ENCODE measurements at regions not wholly inside any gene's neighbourhood (a gene's known extent, or its start where the extent isn't known, plus 50 kb on each side); places are given as distances from the start of the nearest gene placed in this dataset.

DNA sequence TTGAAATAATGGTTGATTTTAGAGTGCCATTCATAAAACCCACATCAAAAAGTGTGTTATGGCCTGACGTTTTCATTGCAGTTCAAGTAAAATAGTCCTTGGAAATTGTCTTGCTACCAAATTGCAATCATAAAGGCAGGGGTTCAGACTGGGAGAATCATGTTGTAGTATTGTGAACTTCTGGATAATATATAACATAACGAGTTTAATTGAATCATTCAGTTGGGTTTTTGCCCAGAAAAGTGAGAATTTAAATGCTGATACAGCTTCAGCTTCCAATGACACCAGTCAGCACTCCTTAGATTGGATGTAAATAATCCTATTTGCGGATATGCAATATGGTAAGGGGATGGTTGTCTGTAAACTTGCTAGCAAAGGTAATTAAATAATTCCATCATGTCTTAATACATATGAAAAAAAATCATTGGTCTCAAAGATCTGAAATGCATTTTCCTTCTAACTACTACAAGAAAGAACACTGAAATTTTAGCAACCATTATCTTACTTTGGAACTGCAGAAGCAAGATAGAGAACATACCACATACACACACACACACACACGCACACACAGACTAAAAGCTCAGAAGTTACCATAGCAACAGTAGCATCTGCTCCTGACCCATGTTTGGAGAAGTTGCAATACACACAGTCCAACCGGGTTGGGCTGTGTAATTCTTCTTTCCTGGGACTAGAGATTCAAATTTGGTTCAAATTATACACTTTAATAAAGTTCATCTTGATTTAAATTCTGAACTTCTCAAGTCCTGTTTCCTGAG, 686.2 kb upstream of the NR2F2 start:
- DNase-seq, result no peak

DNA sequence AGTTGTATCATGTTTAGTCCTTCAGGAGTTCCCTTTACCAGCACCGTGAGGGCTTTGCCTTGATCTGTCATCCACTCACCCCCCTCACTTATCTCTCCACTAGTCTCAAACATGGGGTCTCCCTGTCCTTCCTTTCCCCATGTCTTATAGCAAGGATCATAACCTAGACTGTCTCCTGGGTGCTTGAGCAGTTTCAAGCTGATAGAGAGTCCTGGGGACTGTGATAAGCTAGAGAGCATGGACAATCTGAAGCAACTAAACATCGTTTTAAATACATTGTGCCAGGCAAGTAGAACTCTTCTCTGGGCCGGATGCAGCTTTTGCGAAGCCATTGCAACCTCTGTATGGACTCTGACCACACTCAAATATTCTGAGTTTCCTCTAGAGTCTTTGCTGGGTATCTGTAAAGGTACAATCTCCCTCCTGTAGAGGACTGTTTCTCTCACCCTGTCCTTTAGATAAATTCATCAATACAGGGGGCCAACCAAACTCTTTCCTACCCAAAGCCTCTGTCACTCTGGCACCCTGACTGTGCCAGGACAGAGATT, 684.6 kb upstream of the NR2F2 start:
- DNase-seq, result no peak

DNA sequence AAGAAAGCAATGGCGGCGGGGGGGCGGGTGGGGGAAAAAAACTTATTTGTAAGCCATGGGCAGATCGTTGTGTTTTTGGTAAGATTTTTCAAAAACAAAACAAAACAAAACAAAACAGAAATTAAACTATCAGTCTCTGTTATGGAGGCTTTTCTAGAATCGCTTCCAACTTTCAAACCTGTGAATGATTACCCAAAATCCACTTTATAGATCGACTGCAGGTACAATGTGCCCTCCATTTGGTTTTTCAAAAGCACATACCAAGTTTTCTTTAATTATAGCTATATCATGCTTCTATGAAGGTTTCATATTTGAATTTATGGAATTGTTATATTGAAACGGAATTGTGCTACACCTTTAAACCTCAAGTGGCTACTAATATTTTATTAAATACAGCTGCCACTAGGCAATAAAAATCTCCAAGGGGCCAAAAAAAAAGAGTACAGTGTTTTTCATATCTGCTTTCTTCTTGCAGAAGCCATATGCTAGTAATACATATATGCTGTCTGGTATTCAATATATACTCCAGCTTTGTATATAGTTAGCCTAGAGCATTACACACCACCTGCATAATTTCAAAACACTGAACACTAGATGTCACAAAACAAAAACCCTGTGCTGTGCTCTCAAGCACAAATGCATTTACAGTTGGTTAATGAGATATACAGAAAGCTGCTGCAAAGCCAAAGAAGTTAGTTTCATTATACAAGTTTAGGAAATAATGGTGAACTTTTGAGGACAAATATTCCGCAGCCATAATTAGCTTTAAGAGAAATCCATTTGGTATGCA, 683.8 kb upstream of the NR2F2 start:
- DNase-seq, result no peak

DNA sequence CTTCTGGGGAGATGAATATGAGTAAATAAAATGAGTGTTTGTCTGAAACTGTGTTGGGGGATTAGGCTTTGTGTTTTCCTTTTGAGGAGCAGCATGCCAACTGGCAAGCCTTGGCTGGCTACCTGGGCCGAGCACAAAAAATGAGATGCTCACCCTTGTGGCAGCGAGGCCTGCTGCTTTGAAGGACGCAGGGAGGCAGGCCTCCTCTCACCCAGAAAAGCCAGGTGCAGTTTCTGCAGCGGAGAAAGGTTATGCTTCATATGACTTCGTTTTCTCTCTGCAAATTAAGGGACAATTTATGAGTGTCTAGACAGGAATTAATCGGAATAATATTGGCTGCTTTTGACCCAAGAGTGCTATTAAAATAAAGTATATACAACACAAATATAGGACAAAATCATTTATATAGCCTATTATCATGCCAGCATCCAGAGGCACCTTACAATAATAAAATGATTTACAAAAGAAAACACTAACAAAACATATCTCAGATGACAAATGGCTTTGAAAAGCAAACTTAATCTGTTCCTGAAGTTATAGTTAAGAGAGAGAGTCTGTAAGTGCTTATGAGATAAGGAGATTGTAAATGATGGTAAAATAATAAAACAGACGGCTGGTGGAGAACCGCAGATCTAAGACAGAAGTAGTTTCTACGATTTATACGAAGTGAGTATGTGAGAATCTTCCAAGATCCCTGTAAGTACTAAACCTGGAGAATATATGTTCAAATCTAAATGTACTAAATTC, 682.8 kb upstream of the NR2F2 start:
- DNase-seq, result no peak

DNA sequence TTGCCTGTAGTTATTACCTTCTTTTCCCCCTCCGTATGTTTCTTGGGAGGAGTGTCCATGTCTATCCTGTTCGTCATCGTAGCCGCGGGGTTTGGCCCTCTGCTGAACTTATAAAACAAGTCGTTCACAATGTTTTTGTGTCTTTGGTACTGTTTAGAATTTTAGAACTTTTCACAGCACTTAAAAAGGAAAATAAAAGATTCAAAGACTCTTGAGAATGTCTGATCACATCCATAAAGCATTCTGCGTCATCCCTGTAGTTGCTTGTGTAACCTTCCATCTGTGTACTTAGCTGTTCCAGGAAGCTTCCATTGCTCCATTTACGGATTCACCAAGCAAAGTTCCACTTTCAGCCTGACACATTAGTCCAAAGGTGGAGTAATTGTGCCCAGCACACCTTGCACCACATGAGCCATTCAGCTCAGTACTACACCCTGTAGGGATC, 677.1 kb upstream of the NR2F2 start:
- DNase-seq, result no peak

DNA sequence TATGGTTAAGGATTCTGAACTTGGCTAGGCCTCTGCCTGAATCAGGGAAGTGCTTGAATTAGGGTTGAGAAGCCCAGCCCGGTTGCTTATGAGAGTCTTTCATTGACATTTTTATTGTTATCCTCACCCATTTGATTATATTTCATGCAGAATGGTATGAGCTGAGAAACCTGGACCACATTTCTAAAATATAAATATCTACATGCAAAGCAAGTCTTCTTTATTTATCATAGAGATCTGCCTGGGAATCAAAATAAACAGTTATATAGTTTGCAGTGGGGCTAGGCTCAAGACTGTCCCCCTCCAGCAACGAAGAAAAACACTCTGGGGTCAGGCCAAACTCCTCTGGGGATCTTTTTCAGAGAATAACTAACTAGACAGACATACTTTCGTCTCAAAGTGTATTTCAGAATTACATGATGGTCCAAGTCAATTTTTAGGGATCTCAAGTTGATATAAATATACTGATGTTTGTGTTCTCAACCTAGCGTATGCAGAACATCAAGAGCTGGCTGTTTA, 675.4 kb upstream of the NR2F2 start:
- DNase-seq, result no peak

DNA sequence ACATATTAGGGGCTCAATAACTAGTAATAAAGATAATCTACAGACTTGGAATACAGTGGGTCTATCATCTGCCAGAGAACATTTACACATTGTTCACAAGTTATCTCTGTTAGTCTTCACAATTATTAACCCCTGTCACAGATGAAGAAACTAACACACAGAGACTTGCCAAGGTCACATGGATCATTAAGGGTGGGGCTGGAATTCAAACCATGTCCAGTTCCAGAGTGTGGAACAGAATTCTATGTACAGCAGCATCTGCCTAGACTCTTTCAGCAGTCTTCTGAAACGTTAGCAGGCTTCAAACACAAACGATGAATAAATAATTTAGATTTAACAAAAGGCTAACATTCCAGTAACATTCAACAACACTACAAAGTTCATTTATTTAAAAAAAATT, 673.9 kb upstream of the NR2F2 start:
- DNase-seq, result no peak

DNA sequence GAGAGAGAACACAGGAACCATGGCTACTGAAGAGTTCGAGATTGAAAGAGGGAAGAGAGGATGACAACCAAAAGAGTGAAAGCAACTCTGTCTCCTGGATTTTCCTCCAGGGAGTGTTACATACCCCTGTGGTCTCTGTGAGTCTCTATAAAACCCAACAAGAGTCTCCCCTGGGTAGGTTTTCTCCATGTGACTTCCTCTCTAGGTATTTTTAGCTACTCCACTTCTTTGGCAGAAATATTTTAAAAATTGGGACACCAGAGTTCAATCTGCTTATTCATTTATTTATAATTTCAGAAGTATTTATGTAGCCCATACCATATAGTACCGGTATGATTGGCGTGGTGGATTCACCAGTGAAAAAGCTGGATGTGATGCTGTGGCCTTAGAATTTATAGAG, 671.7 kb upstream of the NR2F2 start:
- DNase-seq, result no peak

DNA sequence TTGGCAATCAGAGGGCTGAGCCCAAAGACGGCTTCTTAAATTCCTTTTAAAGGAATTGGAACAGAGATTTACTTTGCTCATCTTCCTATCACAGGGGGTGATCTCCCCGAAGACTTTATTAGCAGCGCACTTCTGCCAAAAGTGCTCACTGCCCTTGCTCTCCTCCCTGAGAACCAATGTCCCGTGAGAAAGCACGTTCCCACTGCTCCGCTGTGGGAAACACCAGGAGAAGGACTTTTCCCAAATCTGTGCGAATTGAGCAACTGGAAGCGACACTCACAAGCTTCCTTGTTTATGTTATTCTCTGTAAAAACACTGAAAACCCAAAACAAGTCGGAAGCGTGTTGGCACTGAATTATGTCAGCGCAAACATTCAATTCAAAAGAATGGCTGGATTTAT, 670.8 kb upstream of the NR2F2 start:
- no peak for DNase-seq

DNA sequence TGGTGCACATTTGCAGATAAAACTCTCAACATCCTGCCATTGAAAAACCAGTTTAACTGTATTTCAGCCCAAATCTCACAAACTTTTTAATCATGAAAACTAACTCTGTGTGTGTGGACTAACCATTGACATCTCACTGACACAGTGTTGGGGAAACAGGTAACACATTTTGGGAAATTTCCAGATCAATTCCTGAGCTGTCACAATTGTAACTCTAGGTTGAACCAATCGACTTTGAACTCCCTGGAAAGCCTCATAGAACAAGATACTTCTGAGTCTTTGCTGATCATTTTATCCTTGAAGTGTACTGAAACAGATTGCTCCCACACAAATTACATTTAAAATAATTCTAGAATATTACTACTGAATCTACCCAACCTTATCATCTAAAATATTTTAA, 667.9 kb upstream of the NR2F2 start:
- DNase-seq, result no peak

DNA sequence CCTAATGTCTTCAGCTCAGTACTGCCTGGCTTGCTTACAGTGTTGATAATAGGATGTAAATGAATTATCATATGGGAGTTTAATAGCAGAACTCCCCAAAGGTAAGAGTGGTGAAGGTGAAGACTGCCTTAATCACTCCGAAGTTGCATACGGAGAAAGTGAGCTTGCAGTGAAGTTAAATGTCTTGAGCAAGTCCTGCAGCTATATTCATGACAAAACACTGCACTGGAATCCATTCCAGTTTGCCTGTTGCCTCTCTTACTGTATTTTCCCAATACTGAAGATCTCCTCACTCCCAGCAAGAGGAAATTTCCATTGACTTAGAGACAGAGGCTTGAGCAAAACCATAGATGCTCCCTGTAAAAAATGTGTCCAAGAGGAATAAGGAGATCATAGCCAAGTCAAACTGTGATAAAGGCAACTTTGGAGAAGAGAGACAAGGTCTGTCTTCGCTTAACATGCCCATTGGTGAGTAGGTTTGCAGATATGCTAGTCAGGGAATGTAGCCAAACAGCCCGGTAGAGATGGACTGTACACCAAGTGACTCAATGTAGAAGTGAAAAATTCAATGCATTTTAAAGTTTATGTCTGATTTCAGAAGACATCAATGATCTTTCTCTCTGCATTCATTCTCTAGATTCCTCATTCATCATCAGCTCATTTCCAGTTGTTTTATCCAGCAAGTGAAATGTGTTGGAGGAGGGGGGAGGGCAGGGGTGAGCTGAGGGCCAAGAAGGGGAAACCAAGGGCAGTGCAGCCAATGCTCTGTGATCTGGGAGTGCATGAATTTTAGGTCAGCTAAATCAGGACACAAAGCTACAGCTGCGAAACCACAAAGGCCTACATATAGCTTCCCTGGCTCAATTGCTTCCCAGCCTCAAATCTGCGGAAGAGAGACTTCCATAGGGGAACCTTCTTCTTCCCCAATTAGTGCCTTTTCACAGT, 667.1 kb upstream of the NR2F2 start:
- no peak for DNase-seq

DNA sequence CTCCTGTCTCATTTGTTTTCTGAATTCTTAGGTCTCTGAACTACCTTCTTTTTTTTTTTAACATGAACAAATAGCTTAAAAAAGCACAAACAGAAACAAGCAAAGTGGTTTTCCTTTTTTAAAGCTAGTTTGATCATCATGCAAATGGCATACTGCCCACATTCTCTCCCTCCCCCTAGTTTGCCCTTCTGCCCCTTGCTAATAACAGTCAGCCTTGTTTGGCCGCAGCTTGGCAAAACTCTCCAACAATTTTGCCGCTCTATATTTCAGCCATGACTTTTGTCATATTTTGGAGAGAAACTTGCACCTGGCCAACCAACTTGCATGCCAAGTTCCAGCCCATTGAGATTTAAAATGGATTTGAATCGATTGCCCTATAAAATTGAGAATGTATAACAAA, 666.0 kb upstream of the NR2F2 start:
- DNase-seq, result no peak

DNA sequence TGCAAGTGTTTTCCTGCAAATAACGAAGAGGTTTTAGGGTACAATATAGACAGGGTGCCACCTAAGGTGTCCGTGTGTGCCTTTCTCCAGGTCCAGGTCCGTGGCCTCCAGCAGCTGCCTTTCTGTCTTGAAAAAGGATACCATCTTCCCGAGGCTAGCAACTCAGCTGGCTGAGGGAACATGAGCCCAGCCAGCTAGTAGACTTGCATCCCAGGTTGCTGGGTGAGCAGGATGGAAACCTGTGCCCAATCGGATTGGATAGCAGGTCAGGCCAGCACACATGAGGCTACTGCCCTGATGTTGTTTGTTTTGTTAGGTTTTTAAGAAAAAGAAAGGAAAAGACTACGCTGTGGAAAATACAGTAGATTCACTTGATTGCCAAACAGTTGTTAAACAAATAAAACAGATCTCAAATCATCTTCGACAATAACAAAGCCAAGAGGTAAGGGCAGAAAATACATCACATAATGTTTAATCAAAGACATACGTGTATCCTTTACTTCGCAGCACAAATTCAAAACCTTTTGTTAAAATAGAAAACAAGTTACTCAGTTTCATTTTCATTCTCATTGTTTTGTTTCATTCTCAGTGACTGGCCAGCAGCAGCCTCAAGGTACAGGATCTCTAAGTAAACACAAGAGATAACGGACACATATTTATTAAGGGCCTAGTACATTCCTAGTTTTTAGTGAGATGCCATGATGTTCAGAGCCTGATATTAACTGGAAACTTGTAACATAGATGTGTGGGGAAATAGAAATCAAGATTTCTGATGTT, 661.2 kb upstream of the NR2F2 start:
- no peak for DNase-seq

DNA sequence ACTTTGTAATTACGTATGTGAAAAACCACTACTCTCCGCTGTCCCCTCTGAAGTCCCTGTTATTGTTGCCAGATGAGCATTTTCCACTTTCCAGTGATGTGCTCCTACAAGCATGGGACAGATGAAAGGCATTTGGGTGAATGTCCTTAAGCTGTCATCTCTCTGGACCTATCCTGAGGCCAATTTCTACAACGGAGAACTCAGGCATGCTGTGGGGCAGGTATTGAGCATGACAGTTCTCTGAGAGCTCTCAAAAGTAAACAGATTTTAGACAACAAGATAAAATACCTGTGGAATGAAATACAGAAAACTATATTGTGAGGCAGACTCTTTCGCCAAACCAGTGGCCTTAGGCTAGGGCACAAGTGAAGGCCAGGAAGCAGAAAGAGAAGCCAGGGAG, 656.5 kb upstream of the NR2F2 start:
- DNase-seq, result no peak

DNA sequence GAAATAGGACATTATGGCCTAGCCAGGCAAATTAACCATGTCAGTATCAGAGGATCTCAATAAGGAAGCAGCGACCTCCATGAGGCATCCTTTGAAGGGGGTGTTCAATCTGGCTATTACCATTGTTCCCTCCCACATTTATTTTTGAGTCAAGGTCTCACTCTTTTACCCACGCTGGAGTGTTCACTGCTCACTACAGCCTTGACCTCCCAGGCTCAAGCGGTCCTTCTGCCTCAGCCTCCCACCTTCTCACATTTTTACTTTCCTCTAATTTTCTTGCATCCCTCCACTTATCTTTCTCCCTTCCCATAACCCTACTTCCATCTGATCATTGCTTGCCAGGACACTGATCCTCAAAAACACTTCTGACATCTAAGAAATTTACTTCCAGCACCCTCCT, 654.0 kb upstream of the NR2F2 start:
- DNase-seq, result no peak

DNA sequence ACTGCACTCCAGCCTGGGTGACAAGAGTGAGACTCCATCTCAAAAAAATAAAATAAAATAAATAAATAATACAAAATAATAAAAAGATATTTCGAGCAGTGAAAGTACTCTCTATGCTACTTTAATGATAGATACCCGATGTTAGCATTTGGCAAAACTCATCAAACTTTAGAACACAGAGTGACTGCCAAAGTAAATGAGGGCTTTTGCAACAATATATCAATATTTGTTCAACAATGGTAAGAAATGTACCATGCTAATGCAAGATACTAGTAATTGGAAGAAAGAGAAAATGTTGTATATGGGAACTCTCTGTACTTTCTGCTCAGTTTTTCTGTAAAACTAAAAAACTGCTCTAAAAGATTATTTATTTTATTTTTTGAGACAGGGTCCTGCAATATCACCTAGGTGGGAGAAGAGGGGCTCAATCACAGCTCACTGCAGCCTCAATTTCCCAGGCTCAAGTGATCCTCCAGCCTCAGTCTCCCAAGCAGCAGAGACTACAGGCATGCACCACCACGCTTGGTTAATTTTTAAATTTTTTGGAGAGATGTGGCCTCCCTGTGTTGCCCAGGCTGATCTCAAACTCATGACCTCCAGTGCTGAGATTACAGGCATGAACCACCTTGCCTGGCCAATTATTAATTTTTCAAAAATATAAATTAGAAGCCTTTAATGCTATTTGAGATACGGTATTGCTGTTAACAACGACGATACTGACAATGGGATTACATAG, 650.5 kb upstream of the NR2F2 start:
- DNase-seq, result no peak

DNA sequence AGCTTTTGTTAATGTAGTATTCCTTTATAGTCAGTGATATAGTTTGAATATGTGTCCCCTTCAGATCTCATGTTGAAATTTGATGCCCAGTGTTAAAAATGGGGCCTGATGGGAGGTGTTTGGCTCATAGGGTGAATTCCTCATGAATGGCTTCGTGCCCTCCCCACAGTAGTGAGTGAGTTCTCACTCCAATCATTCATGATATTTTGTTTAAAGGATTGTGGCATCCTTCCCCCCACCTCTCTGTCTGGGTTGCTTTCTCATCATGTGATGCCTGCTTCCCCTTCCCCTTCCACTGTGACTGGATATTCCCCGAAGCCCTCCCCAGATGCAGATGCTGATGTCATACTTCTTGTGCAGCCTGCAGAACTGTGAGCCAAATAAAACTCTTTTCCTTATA, 649.8 kb upstream of the NR2F2 start:
- no peak for DNase-seq

DNA sequence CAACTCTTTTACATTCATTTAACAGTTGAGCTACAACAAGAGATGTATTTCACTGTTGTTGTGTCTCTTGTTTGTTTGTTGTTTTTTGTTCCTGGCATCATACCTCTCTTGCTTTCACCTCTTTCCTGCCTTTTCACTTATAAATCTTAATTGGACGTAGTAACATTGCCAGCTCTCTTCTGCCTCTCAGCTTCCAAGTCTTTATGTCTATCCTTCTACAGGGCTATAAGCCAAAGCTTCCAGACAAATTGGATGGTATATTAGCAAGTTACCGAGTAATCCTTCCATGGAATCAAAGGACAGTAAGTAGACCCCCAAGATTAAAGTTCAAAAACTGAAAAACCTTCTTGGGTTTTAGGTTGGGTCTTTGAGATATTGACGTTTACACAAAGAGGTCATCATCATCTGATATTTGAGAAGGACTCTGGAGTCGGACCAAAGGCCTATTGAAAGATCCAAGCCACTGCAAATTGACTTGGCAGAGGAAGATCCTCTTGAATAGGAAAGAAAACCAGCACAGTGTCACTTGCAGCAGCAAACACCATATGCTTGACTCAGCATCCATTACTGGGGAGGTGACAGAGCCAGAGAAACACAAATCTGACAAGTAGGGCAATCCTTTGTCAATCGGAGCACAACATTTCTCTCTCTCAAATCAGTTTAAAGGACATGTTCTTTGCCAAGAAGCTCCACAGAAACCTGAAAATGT, 648.5 kb upstream of the NR2F2 start:
- DNase-seq, result no peak

DNA sequence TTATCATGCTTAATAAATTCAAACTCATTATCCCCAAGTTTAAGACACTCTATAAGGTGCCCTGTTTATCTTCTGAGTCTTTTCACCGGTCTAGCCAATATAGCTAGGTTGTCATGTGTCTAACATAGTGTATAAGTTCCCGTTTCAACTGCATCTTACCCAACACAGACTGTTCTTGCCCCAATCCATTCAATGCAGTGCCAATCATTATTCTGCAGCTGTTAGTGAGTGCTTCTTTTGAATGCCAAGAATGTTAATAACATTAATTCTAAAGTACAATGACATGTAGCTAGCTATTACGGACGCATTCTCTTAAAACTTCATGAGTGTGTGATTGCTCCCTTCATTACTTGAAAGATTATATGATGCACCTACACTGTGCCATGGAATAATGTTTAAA, 646.4 kb upstream of the NR2F2 start:
- DNase-seq, result no peak

DNA sequence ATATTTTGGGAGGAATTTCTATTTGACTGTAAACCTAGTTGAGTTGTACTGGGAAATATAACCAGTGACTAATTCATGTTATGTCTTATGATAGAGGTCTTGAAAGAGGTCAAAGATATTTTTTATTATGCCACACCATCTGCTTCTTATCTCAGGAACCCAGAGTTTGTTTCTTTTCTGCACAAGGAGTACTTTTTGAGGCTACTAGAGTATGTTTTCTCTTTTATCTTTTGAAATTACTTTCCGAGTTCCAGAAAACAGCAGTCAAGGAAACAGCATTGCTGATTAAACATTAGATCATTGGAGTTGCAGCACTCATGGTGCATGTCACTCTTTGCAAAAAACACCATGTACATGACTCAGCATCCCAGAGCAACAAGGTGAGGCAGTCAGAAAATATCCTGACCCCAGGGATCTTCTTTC, 645.8 kb upstream of the NR2F2 start:
- peak; percentile 7 for DNase-seq
